Testis (tissue), 2 donors: ENCODE measurements at regions not wholly inside any gene's neighbourhood (a gene's known extent, or its start where the extent isn't known, plus 50 kb on each side); places are given as distances from the start of the nearest gene placed in this dataset.

ENCODE experiments used
- DNase-seq: peaks from one replicate; pipeline ENCODE4 v3.0.0-alpha.2; 2019
- H3K27ac ChIP-seq, 2 donors: fragments of 200-600 bp; sonication (generic); one replicate each; pipeline ENCODE4 v1.5.1; 2019
- H3K27me3 ChIP-seq: fragments of 200-600 bp; sonication (generic); one replicate; pipeline ENCODE4 v1.5.1; 2019
- H3K36me3 ChIP-seq: fragments of 200-600 bp; sonication (generic); one replicate; pipeline ENCODE4 v1.5.1; 2017; ENCODE audit warnings: low read depth; ENCODE audit errors: missing control alignments
- H3K4me1 ChIP-seq: fragments of 200-600 bp; sonication (generic); one replicate; pipeline ENCODE4 v1.5.1; 2019
- H3K4me3 ChIP-seq, 2 donors: fragments of 200-600 bp; sonication (generic); one replicate each; pipeline ENCODE4 v1.5.1; 2017 to 2019
- H3K9me3 ChIP-seq: fragments of 200-600 bp; sonication (generic); one replicate; pipeline ENCODE4 v1.5.1; 2017
- CTCF ChIP-seq, 3 experiments: fragments of 450-650 bp in 2 of 3; fragments of 200-600 bp in 1 of 3; sonication (generic) in 1 of 3; IDR thresholded peaks; one replicate each; pipeline ENCODE4 v1.5.1; 2016 to 2019; ENCODE audit warnings: antibody characterized with exemption in 3 of 3, mild to moderate bottlenecking in 2 of 3, moderate library complexity in 1 of 3
- POLR2A ChIP-seq: fragments of 450-650 bp; IDR thresholded peaks from one replicate; pipeline ENCODE4 v1.6.1; 2017; ENCODE audit warnings: antibody characterized with exemption, mild to moderate bottlenecking, moderate library complexity
- WGBS, 2 donors: methylation state at CpG; one replicate each; pipeline ENCODE4 v1.1.5; 2018; 5-methylcytosine and 5-hydroxymethylcytosine counted together
- intact Hi-C: fragments of 100-400 bp; cut with DNase I; formaldehyde crosslinking; loops from one replicate; pipeline ENCODE4 v1.15.1; 2023; ENCODE audit warnings: low total_unique reads

GRCh38 chr9:117784996-117785395, 80.8 kb downstream of the TLR4 start:
- no peak overlapping the region for H3K4me3 ChIP-seq
- no peak overlapping the region for H3K27ac ChIP-seq
- H3K27me3 ChIP-seq, result no peaks in the 10 kb centered on the region
- H3K36me3 ChIP-seq, result no peaks in the 10 kb centered on the region
- peaks cover 10% of the 10 kb centered on the region for H3K4me1 ChIP-seq
- intact Hi-C loops, result no loop called here
- no peak for DNase-seq
- H3K9me3 ChIP-seq, result no peaks in the 10 kb centered on the region
- no peak for TF ChIP-seq CTCF (IDR thresholded peaks at IDR 0.05)
- no peak for TF ChIP-seq POLR2A
- WGBS, 2 donors, result 42 to 60% methylated on average over 1 of the region's 1 CpG

- no peak for DNase-seq
- WGBS, 2 donors, result 77 to 82% methylated on average over 3 of the region's 3 CpGs
- no peak for TF ChIP-seq POLR2A
- H3K27me3 ChIP-seq, result no peaks in the 10 kb centered on the region
- no peaks in the 10 kb centered on the region for H3K36me3 ChIP-seq
- no peak overlapping the region for H3K4me3 ChIP-seq
- intact Hi-C loops, result no loop called here
- H3K9me3 ChIP-seq, result no peaks in the 10 kb centered on the region
- peaks cover 10% of the 10 kb centered on the region for H3K4me1 ChIP-seq
- H3K27ac ChIP-seq, result no peak overlapping the region
Observed at GRCh38 chr9:117787746-117788145, 83.5 kb downstream of the TLR4 start.

GRCh38 chr9:117795271-117795670, 91.1 kb downstream of the TLR4 start:
- TF ChIP-seq POLR2A, result no peak
- no peak for TF ChIP-seq CTCF (IDR thresholded peaks at IDR 0.05)
- no peak for DNase-seq
- Histone ChIP-seq H3K36me3 (no peaks in the 10 kb centered on the region), H3K4me3 (no peak overlapping the region), H3K9me3 (no peaks in the 10 kb centered on the region), H3K4me1 (no peaks in the 10 kb centered on the region), H3K27me3 (no peaks in the 10 kb centered on the region), H3K27ac (no peak overlapping the region)
- intact Hi-C loops, result no loop called here

- no peaks in the 10 kb centered on the region for H3K9me3 ChIP-seq
- H3K36me3 ChIP-seq, result no peaks in the 10 kb centered on the region
- H3K4me3 ChIP-seq, result no peak overlapping the region
- H3K27me3 ChIP-seq, result no peaks in the 10 kb centered on the region
- WGBS, 2 donors, result 49 to 50% methylated on average over 2 of the region's 2 CpGs
- H3K27ac ChIP-seq, result no peak overlapping the region
- no peaks in the 10 kb centered on the region for H3K4me1 ChIP-seq
- TF ChIP-seq POLR2A (no peak), CTCF (IDR thresholded peaks at IDR 0.05) (no peak)
- intact Hi-C loops, result no loop called here
- DNase-seq, result no peak
Observed at GRCh38 chr9:117796681-117797080, 92.5 kb downstream of the TLR4 start.

- no peaks in the 10 kb centered on the region for H3K36me3 ChIP-seq
- H3K27me3 ChIP-seq, result no peaks in the 10 kb centered on the region
- WGBS, 2 donors, result 69 to 77% methylated on average over 2 of the region's 2 CpGs
- no peak overlapping the region for H3K27ac ChIP-seq
- H3K4me3 ChIP-seq, result no peak overlapping the region
- intact Hi-C loops, result no loop called here
- no peak for DNase-seq
- H3K4me1 ChIP-seq, result no peaks in the 10 kb centered on the region
- no peaks in the 10 kb centered on the region for H3K9me3 ChIP-seq
- TF ChIP-seq POLR2A, result no peak
- TF ChIP-seq CTCF (IDR thresholded peaks at IDR 0.05), result no peak
Observed at GRCh38 chr9:117800389-117800788, 96.2 kb downstream of the TLR4 start.
